ENCODE measurements at regions not wholly inside any gene's neighbourhood (a gene's known extent, or its start where the extent isn't known, plus 50 kb on each side); places are given as distances from the start of the nearest gene placed in this dataset.

DNA sequence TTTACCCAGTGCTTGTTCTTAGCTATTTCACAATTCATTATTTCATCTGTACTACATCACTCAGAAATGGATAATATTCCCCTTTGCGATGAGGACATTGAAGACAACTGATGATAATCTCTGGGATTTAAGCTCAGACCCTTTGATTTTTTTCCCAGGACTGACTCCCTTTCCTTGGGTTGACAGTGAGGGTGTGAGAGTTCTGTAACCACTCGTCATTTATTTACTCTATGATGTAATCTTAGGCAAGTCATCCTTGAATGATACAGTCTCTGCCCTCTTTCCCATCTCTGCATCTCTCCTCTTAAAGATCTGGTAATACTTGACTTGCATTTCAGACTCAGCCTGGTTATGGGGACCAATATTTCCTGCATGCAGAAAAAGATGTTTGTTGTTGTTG is 1041.7 kb downstream of the AGBL1 start:
- Histone ChIP-seq H3K36me3 (ENCODE audit: control insufficient read depth, insufficient read depth, low read length) (no peaks in the 10 kb centered on the region), H3K27ac (ENCODE audit: low read depth, low read length) (no peak overlapping the region), H3K4me3 (ENCODE audit: low read length) (no peak overlapping the region), H3K4me1 (ENCODE audit: control insufficient read depth, insufficient read depth, low read length) (no peaks in the 10 kb centered on the region), H3K9me3 (ENCODE audit: control insufficient read depth, low read length) (no peaks in the 10 kb centered on the region), H3K9ac (ENCODE audit: extremely low read depth, low read length, poor library complexity, severe bottlenecking) (no peak overlapping the region), H3K27me3 (ENCODE audit: control insufficient read depth, insufficient read depth, low read length, poor library complexity, severe bottlenecking) (no peaks in the 10 kb centered on the region)
- no peaks in the 10 kb centered on the region for H3K9me3 Mint-ChIP-seq
- peaks cover 2% of the 10 kb centered on the region for H3K4me1 Mint-ChIP-seq
- H3K36me3 Mint-ChIP-seq (ENCODE audit: low read depth): no peaks in the 10 kb centered on the region
- H3K4me3 Mint-ChIP-seq: no peak overlapping the region
- no peaks in the 10 kb centered on the region for H3K27me3 Mint-ChIP-seq (ENCODE audit: insufficient read depth)
- DNase-seq: no peak
- WGBS, 2 experiments (ENCODE audit: insufficient coverage in 1 of 2, insufficient read length in 1 of 2): 63 to 72% methylated on average over 2 of the region's 2 CpGs
- TF ChIP-seq CTCF (conservative IDR thresholded peaks at IDR 0.05): no peak
- H3K27ac Mint-ChIP-seq: no peak overlapping the region

- TF ChIP-seq CTCF (conservative IDR thresholded peaks at IDR 0.05): no peak
- no peaks in the 10 kb centered on the region for H3K36me3 ChIP-seq (ENCODE audit: control insufficient read depth, insufficient read depth, low read length)
- no peaks in the 10 kb centered on the region for H3K27me3 ChIP-seq (ENCODE audit: control insufficient read depth, insufficient read depth, low read length, poor library complexity, severe bottlenecking)
- H3K4me3 ChIP-seq (ENCODE audit: low read length): no peak overlapping the region
- no peaks in the 10 kb centered on the region for H3K9me3 ChIP-seq (ENCODE audit: control insufficient read depth, low read length)
- DNase-seq: no peak
- Mint-ChIP-seq H3K27me3 (ENCODE audit: insufficient read depth) (no peaks in the 10 kb centered on the region), H3K4me3 (no peak overlapping the region), H3K27ac (no peak overlapping the region), H3K36me3 (ENCODE audit: low read depth) (no peaks in the 10 kb centered on the region), H3K4me1 (peaks cover 2% of the 10 kb centered on the region), H3K9me3 (no peaks in the 10 kb centered on the region)
- H3K27ac ChIP-seq (ENCODE audit: low read depth, low read length): no peak overlapping the region
- H3K4me1 ChIP-seq (ENCODE audit: control insufficient read depth, insufficient read depth, low read length): no peaks in the 10 kb centered on the region
- H3K9ac ChIP-seq (ENCODE audit: extremely low read depth, low read length, poor library complexity, severe bottlenecking): no peak overlapping the region
Observed at GRCh38 chr15:87120555-87120954, 1040.9 kb downstream of the AGBL1 start.

- Histone ChIP-seq H3K27me3 (ENCODE audit: control insufficient read depth, insufficient read depth, low read length, poor library complexity, severe bottlenecking) (no peaks in the 10 kb centered on the region), H3K9me3 (ENCODE audit: control insufficient read depth, low read length) (no peaks in the 10 kb centered on the region), H3K27ac (ENCODE audit: low read depth, low read length) (no peak overlapping the region), H3K4me3 (ENCODE audit: low read length) (no peak overlapping the region), H3K4me1 (ENCODE audit: control insufficient read depth, insufficient read depth, low read length) (no peaks in the 10 kb centered on the region), H3K36me3 (ENCODE audit: control insufficient read depth, insufficient read depth, low read length) (no peaks in the 10 kb centered on the region), H3K9ac (ENCODE audit: extremely low read depth, low read length, poor library complexity, severe bottlenecking) (no peak overlapping the region)
- H3K4me1 Mint-ChIP-seq: peaks cover 2% of the 10 kb centered on the region
- no peaks in the 10 kb centered on the region for H3K27me3 Mint-ChIP-seq (ENCODE audit: insufficient read depth)
- DNase-seq: no peak
- no peaks in the 10 kb centered on the region for H3K36me3 Mint-ChIP-seq (ENCODE audit: low read depth)
- H3K27ac Mint-ChIP-seq: no peak overlapping the region
- 96% methylated on average over 3 of the region's 4 CpGs; no CpG with 5 or more reads in 1 of the 2 experiments for WGBS, 2 experiments (ENCODE audit: insufficient coverage in 1 of 2, insufficient read length in 1 of 2)
- no peak for TF ChIP-seq CTCF (conservative IDR thresholded peaks at IDR 0.05)
- H3K9me3 Mint-ChIP-seq: no peaks in the 10 kb centered on the region
- H3K4me3 Mint-ChIP-seq: no peak overlapping the region
Observed at GRCh38 chr15:87118846-87119245, 1039.2 kb downstream of the AGBL1 start.

Measured in endodermal cell (in vitro differentiated cells).